ENCODE measurements at regions not wholly inside any gene's neighbourhood (a gene's known extent, or its start where the extent isn't known, plus 50 kb on each side); places are given as distances from the start of the nearest gene placed in this dataset.

DNA sequence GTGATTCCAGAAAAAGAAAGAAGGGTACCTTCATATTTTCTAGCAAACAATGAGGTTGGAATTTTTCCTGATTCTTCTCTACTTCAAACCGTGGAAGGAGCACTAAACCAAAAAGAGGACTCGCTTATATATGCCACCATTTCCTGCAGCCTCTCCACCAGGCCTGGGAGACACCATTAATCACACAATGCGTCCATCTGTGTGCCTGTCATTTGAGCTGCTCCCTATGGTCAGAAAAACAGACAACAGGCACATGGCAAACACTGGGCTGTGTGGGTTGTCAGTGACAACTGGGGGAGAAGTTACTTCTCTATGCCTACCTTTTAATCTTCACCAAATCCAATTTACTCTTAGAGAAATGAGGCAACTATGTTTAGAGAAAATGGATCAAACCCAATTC is 71.9 kb downstream of the NR2F2 start:
- TF ChIP-seq, protein P1, sequence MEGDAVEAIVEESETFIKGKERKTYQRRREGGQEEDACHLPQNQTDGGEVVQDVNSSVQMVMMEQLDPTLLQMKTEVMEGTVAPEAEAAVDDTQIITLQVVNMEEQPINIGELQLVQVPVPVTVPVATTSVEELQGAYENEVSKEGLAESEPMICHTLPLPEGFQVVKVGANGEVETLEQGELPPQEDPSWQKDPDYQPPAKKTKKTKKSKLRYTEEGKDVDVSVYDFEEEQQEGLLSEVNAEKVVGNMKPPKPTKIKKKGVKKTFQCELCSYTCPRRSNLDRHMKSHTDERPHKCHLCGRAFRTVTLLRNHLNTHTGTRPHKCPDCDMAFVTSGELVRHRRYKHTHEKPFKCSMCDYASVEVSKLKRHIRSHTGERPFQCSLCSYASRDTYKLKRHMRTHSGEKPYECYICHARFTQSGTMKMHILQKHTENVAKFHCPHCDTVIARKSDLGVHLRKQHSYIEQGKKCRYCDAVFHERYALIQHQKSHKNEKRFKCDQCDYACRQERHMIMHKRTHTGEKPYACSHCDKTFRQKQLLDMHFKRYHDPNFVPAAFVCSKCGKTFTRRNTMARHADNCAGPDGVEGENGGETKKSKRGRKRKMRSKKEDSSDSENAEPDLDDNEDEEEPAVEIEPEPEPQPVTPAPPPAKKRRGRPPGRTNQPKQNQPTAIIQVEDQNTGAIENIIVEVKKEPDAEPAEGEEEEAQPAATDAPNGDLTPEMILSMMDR (IDR thresholded peaks at IDR 0.05): no peak
- TF ChIP-seq POLR2A (IDR thresholded peaks at IDR 0.05) (no peak), EP300 (IDR thresholded peaks at IDR 0.05) (no peak)
